CD4-positive, alpha-beta T cell treated with Interleukin-4 for 1 hour (primary cell): ENCODE measurements at regions not wholly inside any gene's neighbourhood (a gene's known extent, or its start where the extent isn't known, plus 50 kb on each side); places are given as distances from the start of the nearest gene placed in this dataset.
A peak's percentile ranks its signal among the peaks of the same experiment; 100 is the strongest.

Experiments used
- DNase-seq, 2 donors: peaks; one replicate each; pipeline ENCODE4 v3.0.0-alpha.2; 2020 to 2022

GRCh38 chr1:30191154-30191702 is 532.2 kb downstream of the MATN1 start:
- peak; percentile 66 to 81 for DNase-seq

- DNase-seq: no peak
Measured at GRCh38 chr1:30190511-30191153, 532.8 kb downstream of the MATN1 start.

GRCh38 chr1:30189818-30190500 is 533.4 kb downstream of the MATN1 start:
- no peak for DNase-seq

- no peak for DNase-seq
Measured at GRCh38 chr1:30188999-30189398, 534.4 kb downstream of the MATN1 start.

- DNase-seq: no peak
Measured at GRCh38 chr1:30188329-30188728, 535.1 kb downstream of the MATN1 start.

- no peak for DNase-seq
Measured at GRCh38 chr1:30187413-30188023, 535.9 kb downstream of the MATN1 start.

GRCh38 chr1:30186586-30186985 is 536.8 kb downstream of the MATN1 start:
- no peak for DNase-seq

GRCh38 chr1:30185809-30186208 is 537.6 kb downstream of the MATN1 start:
- no peak for DNase-seq

- DNase-seq: no peak
Measured at GRCh38 chr1:30185313-30185712, 538.1 kb downstream of the MATN1 start.

- no peak for DNase-seq
Measured at GRCh38 chr1:30184393-30185141, 538.8 kb downstream of the MATN1 start.

GRCh38 chr1:30183895-30184294 is 539.5 kb downstream of the MATN1 start:
- no peak for DNase-seq

GRCh38 chr1:30183006-30183405 is 540.4 kb downstream of the MATN1 start:
- DNase-seq: no peak

- no peak for DNase-seq
Measured at GRCh38 chr1:30179942-30180543, 543.3 kb downstream of the MATN1 start.

GRCh38 chr1:30176477-30176876 is 546.9 kb downstream of the MATN1 start:
- DNase-seq: no peak

- no peak for DNase-seq
Measured at GRCh38 chr1:30174499-30174898, 548.9 kb downstream of the MATN1 start.

GRCh38 chr1:30173560-30173959 is 549.8 kb downstream of the MATN1 start:
- no peak for DNase-seq

- DNase-seq: no peak
Measured at GRCh38 chr1:30172757-30173156, 550.6 kb downstream of the MATN1 start.

- no peak for DNase-seq
Measured at GRCh38 chr1:30172299-30172694, 551.1 kb downstream of the MATN1 start.

- no peak for DNase-seq
Measured at GRCh38 chr1:30171537-30172298, 551.7 kb downstream of the MATN1 start.

- no peak for DNase-seq
Measured at GRCh38 chr1:30169269-30169668, 554.1 kb downstream of the MATN1 start.

- DNase-seq: no peak
Measured at GRCh38 chr1:30166174-30166573, 557.2 kb downstream of the MATN1 start.

- no peak for DNase-seq
Measured at GRCh38 chr1:30165116-30165515, 558.3 kb downstream of the MATN1 start.
